NCI-H2196 treated with DMSO at 0.1 percent for 48 hours (cell line): ENCODE measurements at regions not wholly inside any gene's neighbourhood (a gene's known extent, or its start where the extent isn't known, plus 50 kb on each side); places are given as distances from the start of the nearest gene placed in this dataset.

Source experiments
- DNase-seq: peaks from one replicate; lab custom pipeline; 2025; ENCODE audit not compliant: unreplicated experiment; lab: John Stamatoyannopoulos, UW

- no peak for DNase-seq
These were observed 593.2 kb downstream of the LMO7 start for GRCh38 chr13:76229281-76229680.

- no peak for DNase-seq
These were observed 590.8 kb downstream of the LMO7 start for GRCh38 chr13:76226941-76227340.

GRCh38 chr13:76225815-76226489, 589.8 kb downstream of the LMO7 start:
- DNase-seq = no peak

GRCh38 chr13:76223999-76224398, 587.9 kb downstream of the LMO7 start:
- DNase-seq = no peak

DNA sequence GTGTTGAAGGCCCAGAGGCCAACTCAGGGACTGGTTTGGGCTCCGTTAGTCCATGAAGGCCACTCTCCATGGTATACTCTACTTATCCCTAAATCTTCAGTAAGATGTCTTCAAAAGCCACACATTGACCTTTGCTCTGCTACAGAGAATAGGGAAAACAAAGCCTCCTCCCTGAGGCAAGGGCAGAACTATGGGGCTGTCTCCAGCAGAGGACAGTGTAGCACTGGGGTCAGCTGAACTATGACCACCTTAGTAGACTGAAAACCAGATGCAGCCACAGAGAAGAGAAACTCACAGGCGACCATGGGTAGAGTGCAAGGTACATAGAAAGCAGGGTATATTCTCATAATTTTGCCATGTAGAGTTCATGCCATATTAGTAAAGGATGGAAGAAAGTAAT, 587.4 kb downstream of the LMO7 start:
- DNase-seq = no peak

- no peak for DNase-seq
These were observed 586.4 kb downstream of the LMO7 start for GRCh38 chr13:76222511-76222910.

DNA sequence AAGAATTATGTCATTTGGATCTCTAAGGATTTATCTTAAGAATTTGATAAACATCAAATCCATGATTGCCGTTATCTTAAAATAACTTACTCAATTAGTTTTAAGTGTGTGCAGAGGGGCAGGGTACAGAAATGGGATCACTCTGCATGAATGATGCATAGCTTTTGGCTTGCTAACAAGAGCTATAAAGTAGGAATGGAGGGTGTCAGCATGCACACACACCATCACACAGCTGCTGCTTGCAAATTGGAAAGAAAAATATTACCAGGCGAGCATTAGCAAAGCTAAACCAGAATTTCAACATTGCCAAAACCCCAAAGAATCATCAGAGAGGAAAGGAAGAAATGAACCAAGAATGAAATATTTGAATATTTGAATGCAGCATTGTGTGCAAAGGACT, 580.6 kb downstream of the LMO7 start:
- DNase-seq = no peak

DNA sequence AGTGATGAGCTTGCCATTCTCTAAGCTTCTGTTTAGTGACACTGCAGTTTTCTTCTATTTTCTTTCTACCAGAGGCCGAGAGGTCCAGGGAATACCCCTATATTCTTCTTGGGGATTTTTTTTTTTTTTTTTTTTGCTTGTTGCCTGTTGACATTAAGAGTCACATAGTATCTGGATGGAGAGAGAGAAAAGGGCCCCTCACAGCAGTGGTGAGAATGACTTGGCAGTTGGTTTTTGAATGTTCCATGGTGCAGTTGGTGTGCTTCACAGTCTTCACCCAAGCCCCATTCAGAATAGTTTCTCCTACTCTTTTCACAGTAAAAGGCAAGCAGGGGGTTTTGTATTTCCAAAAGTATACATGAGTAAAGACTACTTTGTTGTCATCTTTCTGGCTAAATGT, 577.9 kb downstream of the LMO7 start:
- no peak for DNase-seq

- DNase-seq = no peak
These were observed 577.3 kb downstream of the LMO7 start for GRCh38 chr13:76213423-76213904.

GRCh38 chr13:76210262-76210661, 574.1 kb downstream of the LMO7 start:
- DNase-seq = no peak

GRCh38 chr13:76198568-76199163, 562.5 kb downstream of the LMO7 start:
- no peak for DNase-seq

DNA sequence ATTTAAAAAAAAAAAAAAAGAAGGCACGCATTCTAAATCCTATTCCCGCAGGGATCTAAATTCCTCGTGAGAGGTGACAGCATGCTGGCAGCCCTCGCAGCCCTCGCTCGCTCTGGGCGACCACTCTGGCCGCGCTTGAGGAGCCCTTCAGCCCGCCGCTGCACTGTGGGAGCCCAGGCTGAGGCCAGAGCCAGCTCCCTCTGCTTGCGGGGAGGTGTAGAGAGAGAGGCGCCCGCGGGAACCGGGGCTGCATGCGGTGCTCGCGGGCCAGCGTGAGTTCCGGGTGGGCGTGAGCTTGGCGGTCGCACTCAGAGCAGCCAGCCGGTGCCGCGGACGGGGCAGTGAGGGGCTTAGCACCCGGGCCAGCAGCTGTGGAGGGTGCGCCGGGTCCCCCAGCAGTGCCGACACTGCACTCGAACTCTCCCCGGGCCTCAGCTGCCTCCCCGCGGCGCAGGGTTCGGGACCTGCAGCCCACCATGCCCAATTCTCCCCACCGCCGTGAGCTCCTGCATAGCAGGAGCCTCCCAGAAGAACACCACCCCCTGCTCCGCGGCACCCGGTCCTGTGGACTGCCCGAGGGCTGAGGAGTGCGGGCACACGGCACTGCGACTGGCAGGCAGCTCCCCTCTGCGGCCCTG, 553.9 kb downstream of the LMO7 start:
- no peak for DNase-seq

DNA sequence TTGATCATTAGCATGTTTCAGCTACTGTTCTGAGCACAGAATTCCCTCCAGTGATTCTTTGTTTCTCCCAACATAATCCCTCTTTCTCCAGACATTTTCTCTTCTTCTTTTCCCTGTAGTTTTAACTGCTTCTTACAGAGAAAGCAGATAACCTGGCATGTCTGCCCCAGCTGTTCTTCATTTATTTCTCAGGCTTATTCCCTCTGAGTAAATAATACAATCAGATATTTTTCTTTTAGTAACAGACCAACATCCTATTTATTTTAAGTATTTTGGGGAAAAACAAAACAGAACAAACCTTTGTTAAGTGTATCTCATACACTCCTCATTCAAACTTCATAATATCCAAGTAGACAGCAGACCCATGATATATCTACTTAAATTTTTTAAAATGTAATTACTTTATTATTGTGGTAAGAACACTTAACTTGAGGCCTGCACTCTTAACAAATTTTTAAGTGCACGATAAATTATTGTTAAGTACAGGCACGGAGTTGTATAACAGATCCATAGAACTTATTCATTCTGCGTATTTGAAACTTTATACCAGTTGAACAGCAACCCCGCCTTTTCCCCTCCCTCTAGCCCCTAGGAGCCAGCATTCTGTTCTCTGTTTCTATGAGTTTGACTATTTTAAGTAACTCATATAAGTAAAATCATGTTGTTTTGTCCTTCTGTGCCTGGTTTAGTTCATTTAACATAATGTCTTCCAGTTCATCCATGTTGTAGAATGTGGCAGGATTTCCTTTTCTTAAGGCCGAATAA, 540.0 kb downstream of the LMO7 start:
- no peak for DNase-seq

DNA sequence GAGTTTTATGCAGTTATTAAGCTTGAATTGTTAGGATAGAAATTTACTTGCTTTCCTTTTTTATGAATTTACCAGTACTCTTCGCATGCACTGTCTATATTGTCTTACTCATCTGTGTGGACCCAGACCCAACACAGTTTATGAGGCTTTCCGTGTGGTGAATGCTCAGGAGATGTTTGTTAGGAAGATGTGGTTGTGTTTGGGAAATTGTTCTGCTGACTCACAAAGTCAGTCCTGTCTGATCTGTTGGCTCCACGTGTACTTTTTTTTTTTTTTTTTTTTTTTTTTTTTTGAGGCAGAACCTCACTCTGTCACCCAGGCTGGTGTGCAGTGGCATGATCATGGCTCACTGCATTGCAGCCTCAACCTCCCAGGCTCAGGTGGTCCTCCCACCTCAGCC, 532.5 kb downstream of the LMO7 start:
- no peak for DNase-seq

- no peak for DNase-seq
These were observed 528.2 kb downstream of the LMO7 start for GRCh38 chr13:76164290-76164689.

GRCh38 chr13:76163761-76164160, 527.6 kb downstream of the LMO7 start:
- DNase-seq = no peak

DNA sequence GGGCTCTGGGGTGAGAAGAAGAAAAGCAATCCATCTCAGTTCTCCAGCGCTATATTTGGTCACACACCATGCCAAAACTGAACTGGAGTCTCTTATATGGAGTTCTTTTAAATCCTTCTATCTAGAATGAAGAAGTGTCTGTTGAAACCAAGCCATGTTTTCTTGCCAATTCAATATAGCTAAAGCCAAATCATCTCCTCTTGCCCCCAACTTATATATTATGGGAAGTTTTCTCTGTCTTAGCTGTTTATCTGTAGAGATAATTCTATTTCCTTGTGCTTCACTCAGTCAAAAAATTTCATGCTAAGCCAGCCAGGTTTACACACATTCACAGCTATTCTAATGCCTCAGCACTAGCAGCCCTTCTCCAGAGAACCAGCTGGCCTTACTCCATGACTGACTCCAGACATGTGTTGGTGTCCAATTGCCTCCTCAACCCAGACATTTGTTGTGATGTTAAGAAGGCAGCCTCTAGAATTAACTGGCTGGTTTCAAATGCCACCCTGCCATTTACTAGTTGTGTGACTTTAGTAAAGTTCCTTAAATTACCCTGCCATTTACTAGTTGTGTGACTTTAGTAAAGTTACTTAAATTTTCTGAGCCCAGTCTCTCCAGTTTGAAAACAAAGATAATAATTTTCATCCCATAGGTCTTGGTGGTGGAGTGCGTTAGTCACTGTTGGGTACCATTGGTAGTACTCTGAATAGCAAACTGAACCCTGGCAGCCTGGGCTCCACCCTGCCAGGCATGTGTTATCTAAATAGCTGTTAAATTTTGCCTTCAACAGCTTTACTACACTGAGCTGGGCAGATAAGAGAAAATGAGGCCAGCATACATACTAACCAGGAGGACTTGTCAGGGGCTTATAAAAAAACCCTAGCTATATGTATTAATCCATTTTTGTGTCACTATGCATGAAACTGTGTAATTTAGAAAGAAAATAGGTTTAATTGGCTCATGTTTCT, 525.1 kb downstream of the LMO7 start:
- no peak for DNase-seq

DNA sequence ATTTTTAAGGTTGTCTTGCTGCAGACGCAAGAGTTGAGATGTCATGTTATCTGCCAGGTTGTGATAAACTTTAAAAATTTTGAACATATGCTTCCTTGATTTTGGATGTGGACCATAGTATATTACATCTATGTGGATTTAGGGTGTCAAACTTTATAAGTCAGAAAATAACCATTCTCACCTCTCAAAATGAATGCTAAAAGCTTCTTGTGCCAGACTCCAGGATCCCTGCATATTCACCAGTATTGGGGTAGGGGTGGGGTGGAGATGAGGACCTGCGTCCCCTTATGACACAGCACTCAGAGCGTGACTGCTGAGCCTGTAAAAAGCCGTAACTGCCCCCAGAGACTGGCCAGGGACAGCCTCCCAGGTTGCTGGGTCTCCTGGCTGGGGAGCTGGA, 524.4 kb downstream of the LMO7 start:
- DNase-seq = no peak

- DNase-seq = no peak
These were observed 521.8 kb downstream of the LMO7 start for GRCh38 chr13:76157926-76158325.

DNA sequence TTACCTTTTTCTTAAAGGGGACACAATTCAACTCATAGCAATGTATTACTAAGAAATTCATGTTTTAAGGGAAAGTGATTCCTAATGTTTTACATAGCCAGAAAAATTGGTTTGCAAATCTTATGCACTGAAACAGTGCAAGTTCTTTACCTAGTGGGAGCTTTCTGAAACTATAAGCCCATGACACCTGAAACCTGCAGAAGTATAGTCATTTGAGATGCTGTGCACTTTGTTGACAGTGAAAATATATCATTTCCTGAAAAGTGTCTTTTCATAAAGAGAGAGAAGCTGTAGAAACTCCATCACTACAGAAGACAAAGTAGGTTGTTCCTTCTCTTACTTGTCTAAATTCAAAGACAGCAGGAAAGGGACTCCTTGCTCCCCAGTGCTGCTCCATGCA, 517.1 kb downstream of the LMO7 start:
- DNase-seq = no peak

DNA sequence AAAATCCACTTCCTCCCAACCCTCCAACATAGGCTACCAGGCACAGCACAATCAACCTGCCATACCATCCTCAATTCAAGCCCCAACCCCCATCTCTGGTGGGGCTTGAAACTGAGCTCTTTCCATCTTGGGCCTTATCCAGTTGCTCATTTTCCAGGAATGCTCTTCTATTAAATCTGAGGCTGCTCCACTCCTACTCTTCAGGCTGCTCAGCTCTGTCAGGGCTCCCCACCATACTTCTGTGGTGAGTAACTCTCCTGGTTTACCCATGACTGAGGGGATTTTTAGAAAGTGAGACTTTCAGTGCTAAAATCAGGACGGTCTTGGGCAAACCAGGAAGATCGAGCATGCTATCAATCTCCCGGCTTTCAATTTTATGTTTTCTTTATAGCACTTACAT, 512.8 kb downstream of the LMO7 start:
- DNase-seq = no peak
